Ovary (tissue), 3 donors: ENCODE measurements at regions not wholly inside any gene's neighbourhood (a gene's known extent, or its start where the extent isn't known, plus 50 kb on each side); places are given as distances from the start of the nearest gene placed in this dataset.

ENCODE experiments used
- CTCF ChIP-seq, 3 donors: fragments of 450-650 bp in 2 of 3; fragments of 200-600 bp in 1 of 3; IDR thresholded peaks; one replicate each; pipeline versions ENCODE4 v1.5.1 to v1.8.0; 2016 to 2022; ENCODE audit warnings: antibody characterized with exemption in 3 of 3, mild to moderate bottlenecking in 1 of 3
- EP300 ChIP-seq: sonication (generic); formaldehyde crosslinking; IDR thresholded peaks from one replicate; pipeline ENCODE4 v1.6.1; 2017; ENCODE audit warnings: antibody characterized with exemption
- POLR2A ChIP-seq: fragments of 450-650 bp; IDR thresholded peaks from one replicate; pipeline ENCODE4 v1.6.1; 2017; ENCODE audit warnings: antibody characterized with exemption, mild to moderate bottlenecking, moderate library complexity
- donor health status: DM: no; HTN: no; CAD: no.

GRCh38 chr5:130526708-130527107 lies 622.4 kb downstream of the CHSY3 start:
- TF ChIP-seq CTCF (IDR thresholded peaks at IDR 0.05) (no peak), POLR2A (no peak), EP300 (no peak)
